IMR-90 (cell line): ENCODE measurements at regions not wholly inside any gene's neighbourhood (a gene's known extent, or its start where the extent isn't known, plus 50 kb on each side); places are given as distances from the start of the nearest gene placed in this dataset.

Source experiments
- ATAC-seq: fragments of 200-7000 bp; cut with Tn5 transposase; 2 replicates; pipeline ENCODE4 v1.9.1; 2020; ENCODE audit warnings: low read depth, mild to moderate bottlenecking, moderate library complexity
- BruUV-seq: library from RNA; stranded (reverse); fragments of 400-500 nt; replicated peaks from 2 replicates; lab custom pipeline; 2021; lab: Mats Ljungman, UMichigan
- CTCF ChIA-PET: fragments of 300-600 bp; formaldehyde crosslinking; extraction: SDS; loops from one replicate; lab custom pipeline; 2021; ENCODE audit warnings: antibody characterized with exemption; lab: Yijun Ruan, JAX
- POLR2A ChIA-PET: fragments of 300-600 bp; sonication (Branson Sonifier 250); formaldehyde crosslinking; loops from one replicate; lab custom pipeline; 2022; ENCODE audit warnings: antibody characterized with exemption; ENCODE audit not compliant: unreplicated experiment; lab: Charles Lee
- DNase-seq: peaks from one replicate; pipeline ENCODE4 v3.0.0; 2013
- H2AFZ ChIP-seq: replicated peaks from 2 replicates; pipeline ENCODE3; 2013; ENCODE audit warnings: low read length, mild to moderate bottlenecking; ENCODE audit not compliant: poor library complexity
- H2AK5ac ChIP-seq: 2 replicates; pipeline ENCODE4 v1.6.1; 2013; ENCODE audit warnings: low read depth, low read length, inconsistent platforms
- H2AK9ac ChIP-seq: replicated peaks from 2 replicates; pipeline ENCODE3; 2013; ENCODE audit warnings: mild to moderate bottlenecking, low read depth, low read length, moderate library complexity; ENCODE audit not compliant: poor library complexity
- H2BK120ac ChIP-seq: 2 replicates; pipeline ENCODE4 v1.6.1; 2013; ENCODE audit warnings: low read depth, low read length, inconsistent platforms
- H2BK15ac ChIP-seq: 3 replicates; pipeline ENCODE4 v1.6.1; 2013; ENCODE audit warnings: low read depth, low read length, inconsistent platforms
- H2BK20ac ChIP-seq: 2 replicates; pipeline ENCODE4 v1.6.1; 2013; ENCODE audit warnings: low read depth, mild to moderate bottlenecking, inconsistent platforms, low read length, moderate library complexity
- H2BK5ac ChIP-seq: 2 replicates; pipeline ENCODE4 v1.6.1; 2013; ENCODE audit warnings: mild to moderate bottlenecking, low read depth, low read length, inconsistent platforms; ENCODE audit not compliant: poor library complexity, severe bottlenecking
- H3K14ac ChIP-seq: replicated peaks from 2 replicates; pipeline ENCODE4 v1.6.1; 2013; ENCODE audit warnings: low read depth, low read length, inconsistent platforms
- H3K18ac ChIP-seq: 2 replicates; pipeline ENCODE4 v1.6.1; 2013; ENCODE audit warnings: low read depth, low read length, control low read depth
- H3K23ac ChIP-seq: 2 replicates; pipeline ENCODE4 v1.6.1; 2013; ENCODE audit warnings: low read depth, low read length, inconsistent platforms
- H3K27ac ChIP-seq: 2 replicates; pipeline ENCODE4 v1.5.1; 2013; ENCODE audit warnings: mild to moderate bottlenecking, control low read depth, low read length; ENCODE audit not compliant: insufficient read depth
- H3K27me3 ChIP-seq: 2 replicates; pipeline ENCODE4 v1.6.1; 2013; ENCODE audit warnings: low read length; ENCODE audit not compliant: control insufficient read depth, insufficient read depth
- H3K36me3 ChIP-seq: 2 replicates; pipeline ENCODE4 v1.6.1; 2013; ENCODE audit warnings: low read length, mixed read lengths; ENCODE audit not compliant: control insufficient read depth, insufficient read depth
- H3K4ac ChIP-seq: 2 replicates; pipeline ENCODE4 v1.6.1; 2013; ENCODE audit warnings: low read depth, low read length, inconsistent platforms
- H3K4me1 ChIP-seq: 2 replicates; pipeline ENCODE4 v1.6.1; 2013; ENCODE audit warnings: low read length, mixed read lengths; ENCODE audit not compliant: control insufficient read depth, insufficient read depth
- H3K4me2 ChIP-seq: 2 replicates; pipeline ENCODE4 v1.6.1; 2013; ENCODE audit warnings: low read depth, mild to moderate bottlenecking, control low read depth, low read length, moderate library complexity
- H3K4me3 ChIP-seq: 2 replicates; pipeline ENCODE4 v1.5.1; 2013; ENCODE audit warnings: low read depth, mild to moderate bottlenecking, control low read depth, low read length, moderate library complexity; ENCODE audit not compliant: insufficient read depth
- H3K56ac ChIP-seq: 2 replicates; pipeline ENCODE4 v1.6.1; 2013; ENCODE audit warnings: low read length, inconsistent platforms; ENCODE audit not compliant: insufficient read depth; ENCODE audit errors: extremely low read depth
- H3K79me1 ChIP-seq, 2 experiments: 2 replicates each; pipeline ENCODE4 v1.6.1; 2013; ENCODE audit warnings: low read length in 2 of 2, inconsistent platforms in 1 of 2, low read depth in 1 of 2
- H3K9ac ChIP-seq: 2 replicates; pipeline ENCODE4 v1.6.1; 2013; ENCODE audit warnings: low read depth, low read length, control low read depth
- H3K9me1 ChIP-seq: 2 replicates; pipeline ENCODE4 v1.6.1; 2013; ENCODE audit warnings: low read length, inconsistent platforms; ENCODE audit not compliant: insufficient read depth
- H3K9me3 ChIP-seq: 2 replicates; pipeline ENCODE4 v1.6.1; 2013; ENCODE audit warnings: low read length; ENCODE audit not compliant: control insufficient read depth, insufficient read depth
- H4K20me1 ChIP-seq: 2 replicates; pipeline ENCODE4 v1.6.1; 2013; ENCODE audit warnings: low read length, inconsistent platforms; ENCODE audit not compliant: insufficient read depth
- H4K5ac ChIP-seq: 2 replicates; pipeline ENCODE4 v1.6.1; 2013; ENCODE audit warnings: mild to moderate bottlenecking, low read depth, low read length, control low read depth
- H4K8ac ChIP-seq, 2 experiments: 2 replicates each; pipeline ENCODE4 v1.6.1; 2013; ENCODE audit warnings: low read depth in 2 of 2, low read length in 2 of 2, control low read depth in 1 of 2, inconsistent platforms in 1 of 2
- H4K91ac ChIP-seq: 2 replicates; pipeline ENCODE4 v1.6.1; 2013; ENCODE audit warnings: low read depth, low read length, inconsistent platforms; ENCODE audit not compliant: insufficient read depth
- BHLHE40 ChIP-seq: fragments of 150-350 bp; IDR thresholded peaks from 2 replicates; pipeline ENCODE4 v1.6.1; 2016; ENCODE audit warnings: mild to moderate bottlenecking, low read depth, low read length
- CEBPB ChIP-seq: IDR thresholded peaks from 2 replicates; pipeline ENCODE4 v1.6.1; 2012; ENCODE audit warnings: low read depth, low read length, improper control_type of control experiment
- CHD1 ChIP-seq: IDR thresholded peaks from 2 replicates; pipeline ENCODE4 v1.6.1; 2012; ENCODE audit warnings: low read depth, low read length, improper control_type of control experiment
- CTCF ChIP-seq: conservative IDR thresholded peaks from 2 replicates; pipeline ENCODE4 v1.5.1; 2012; ENCODE audit warnings: mild to moderate bottlenecking, low read depth, low read length, improper control_type of control experiment
- ELK1 ChIP-seq: fragments of 150-350 bp; IDR thresholded peaks from 2 replicates; pipeline ENCODE4 v1.6.1; 2016; ENCODE audit warnings: low read depth, mild to moderate bottlenecking, low read length, moderate library complexity, borderline replicate concordance
- FOS ChIP-seq: fragments of 150-350 bp; IDR thresholded peaks from 2 replicates; pipeline ENCODE4 v1.6.1; 2016; ENCODE audit warnings: low read depth, low read length
- MAFK ChIP-seq: IDR thresholded peaks from 2 replicates; pipeline ENCODE4 v1.6.1; 2012; ENCODE audit warnings: low read depth, low read length, improper control_type of control experiment
- MAZ ChIP-seq: IDR thresholded peaks from 2 replicates; pipeline ENCODE4 v1.6.1; 2012; ENCODE audit warnings: low read depth, mild to moderate bottlenecking, low read length, improper control_type of control experiment, moderate library complexity, borderline replicate concordance
- MXI1 ChIP-seq: IDR thresholded peaks from 2 replicates; pipeline ENCODE4 v1.6.1; 2012; ENCODE audit warnings: low read depth, mild to moderate bottlenecking, low read length, moderate library complexity, borderline replicate concordance
- NFE2L2 ChIP-seq: fragments of 150-350 bp; IDR thresholded peaks from 2 replicates; pipeline ENCODE4 v1.6.1; 2016; ENCODE audit warnings: low read depth, mild to moderate bottlenecking, low read length
- POLR2A ChIP-seq: IDR thresholded peaks from 2 replicates; pipeline ENCODE4 v1.6.1; 2012; ENCODE audit warnings: mild to moderate bottlenecking, low read depth, low read length
- RAD21 ChIP-seq: IDR thresholded peaks from 2 replicates; pipeline ENCODE4 v1.6.1; 2012; ENCODE audit warnings: low read length, improper control_type of control experiment
- RCOR1 ChIP-seq: IDR thresholded peaks from 2 replicates; pipeline ENCODE4 v1.6.1; 2012; ENCODE audit warnings: mild to moderate bottlenecking, low read length, improper control_type of control experiment; ENCODE audit not compliant: insufficient replicate concordance
- RFX5 ChIP-seq: IDR thresholded peaks from 2 replicates; pipeline ENCODE4 v1.8.0; 2012; ENCODE audit warnings: low read depth, mild to moderate bottlenecking, low read length, moderate library complexity
- SMC3 ChIP-seq: fragments of 150-350 bp; IDR thresholded peaks from 2 replicates; pipeline ENCODE4 v1.6.1; 2016; ENCODE audit warnings: low read depth, mild to moderate bottlenecking, antibody characterized with exemption, low read length, moderate library complexity
- USF2 ChIP-seq: fragments of 150-350 bp; IDR thresholded peaks from 2 replicates; pipeline ENCODE4 v1.6.1; 2017; ENCODE audit warnings: mild to moderate bottlenecking, antibody characterized with exemption, low read length, low read depth
- WGBS, 2 experiments: methylation state at CpG; one replicate each; pipeline versions ENCODE4 v1.1.5 to v1.1.7; 2013; ENCODE audit warnings: missing lambda C conversion rate in 2 of 2; ENCODE audit not compliant: insufficient read length in 1 of 2; ENCODE audit errors: extremely low coverage in 2 of 2; 5-methylcytosine and 5-hydroxymethylcytosine counted together
- dilution Hi-C: fragments of 300-500 bp; cut with HindIII; formaldehyde crosslinking; loops from one replicate; pipeline ENCODE4 v1.14.3; 2018; ENCODE audit warnings: low sequenced_read_pairs; ENCODE audit not compliant: unreplicated experiment
- in situ Hi-C: fragments of 300-500 bp; cut with MboI; formaldehyde crosslinking; loops from 3 replicates; pipeline ENCODE4 v1.14.3; 2019; ENCODE audit warnings: low sequenced_read_pairs, inconsistent platforms, mixed read lengths
- intact Hi-C: fragments of 100-400 bp; cut with micrococcal nuclease; formaldehyde crosslinking; loops from 2 replicates; pipeline ENCODE4 v1.10.0; 2022

- Histone ChIP-seq H3K23ac (no peak overlapping the region), H2AK9ac (no peak overlapping the region), H2AK5ac (no peak overlapping the region), H3K14ac (no peak overlapping the region), H3K4me1 (no peaks in the 10 kb centered on the region), H2BK20ac (no peak overlapping the region), H2BK120ac (no peak overlapping the region), H3K4me2 (no peak overlapping the region), H2BK15ac (no peak overlapping the region), H3K9ac (no peak overlapping the region), H3K9me1 (no peaks in the 10 kb centered on the region), H3K36me3 (no peaks in the 10 kb centered on the region), H4K91ac (no peak overlapping the region), H2AFZ (no peak overlapping the region), H4K5ac (no peak overlapping the region), H3K18ac (no peak overlapping the region), H3K27ac (no peak overlapping the region), H2BK5ac (no peak overlapping the region), H4K20me1 (no peaks in the 10 kb centered on the region), H3K79me1 (no peaks in the 10 kb centered on the region), H3K9me3 (peaks cover 42% of the 10 kb centered on the region), H3K56ac (no peak overlapping the region), H4K8ac (no peak overlapping the region), H3K27me3 (no peaks in the 10 kb centered on the region), H3K4me3 (no peak overlapping the region), H3K4ac (no peak overlapping the region)
- dilution Hi-C loops (no loop called here), in situ Hi-C loops (no loop called here), intact Hi-C loops (no loop called here)
- WGBS, 2 experiments = 25% methylated on average over 2 of the region's 6 CpGs; no CpG with 5 or more reads in 1 of the 2 experiments
- ChIA-PET CTCF (no interaction called here), POLR2A (no interaction called here)
- no peak for TF ChIP-seq CTCF
- no peak for TF ChIP-seq CHD1
- TF ChIP-seq MAFK = no peak
- TF ChIP-seq RFX5 = no peak
- TF ChIP-seq MXI1 = no peak
- no peak for TF ChIP-seq CEBPB
- no peak for TF ChIP-seq RAD21
- no peak for TF ChIP-seq ELK1
- no peak for TF ChIP-seq BHLHE40
- TF ChIP-seq SMC3 = no peak
- TF ChIP-seq NFE2L2 = no peak
- no peak for TF ChIP-seq USF2
- TF ChIP-seq FOS = no peak
- TF ChIP-seq POLR2A = no peak
- TF ChIP-seq MAZ = no peak
- no peak for TF ChIP-seq RCOR1
- DNase-seq (no peak), ATAC-seq (no peak)
- BruUV-seq = no TSS peak
Measured at GRCh38 chr10:121085367-121085766, 234.2 kb downstream of the WDR11 start.
